HG03175 (cell line): ENCODE measurements at regions not wholly inside any gene's neighbourhood (a gene's known extent, or its start where the extent isn't known, plus 50 kb on each side); places are given as distances from the start of the nearest gene placed in this dataset.

Experiments used
- ATAC-seq: cut with Tn5 transposase; IDR thresholded peaks from one replicate; pipeline ENCODE4 v1.9.1; 2021; ENCODE audit warnings: mild to moderate bottlenecking, moderate library complexity; ENCODE audit not compliant: unreplicated experiment

DNA sequence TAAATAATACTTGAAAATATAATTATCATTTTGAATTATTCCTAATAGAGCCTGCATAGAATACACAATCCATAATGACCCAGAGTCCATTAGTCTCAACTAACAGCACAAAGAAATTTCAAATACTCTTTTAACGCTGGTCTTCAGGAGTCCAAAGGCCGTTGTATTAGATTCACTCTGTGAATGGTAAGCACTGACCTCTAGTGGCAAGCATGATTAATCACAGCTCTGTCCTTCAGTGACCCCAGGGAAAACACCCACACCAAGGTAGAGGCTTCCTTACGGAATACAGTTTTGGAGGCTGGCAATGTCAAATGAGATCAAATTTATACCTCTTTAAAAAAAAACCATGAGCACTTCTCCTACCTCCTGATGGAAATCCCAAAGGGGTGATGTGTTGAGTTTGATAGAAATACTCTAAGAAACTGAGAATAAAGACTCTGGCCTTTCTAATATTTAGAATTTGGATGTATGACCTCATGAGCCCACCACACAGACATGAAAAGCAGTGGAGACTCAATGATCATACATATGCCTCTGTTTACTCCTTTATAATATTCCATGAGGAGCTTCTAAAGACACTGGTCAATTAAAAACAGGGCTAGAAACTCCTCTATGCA is 147.2 kb upstream of the DKK2 start:
- ATAC-seq: peak; percentile 98

DNA sequence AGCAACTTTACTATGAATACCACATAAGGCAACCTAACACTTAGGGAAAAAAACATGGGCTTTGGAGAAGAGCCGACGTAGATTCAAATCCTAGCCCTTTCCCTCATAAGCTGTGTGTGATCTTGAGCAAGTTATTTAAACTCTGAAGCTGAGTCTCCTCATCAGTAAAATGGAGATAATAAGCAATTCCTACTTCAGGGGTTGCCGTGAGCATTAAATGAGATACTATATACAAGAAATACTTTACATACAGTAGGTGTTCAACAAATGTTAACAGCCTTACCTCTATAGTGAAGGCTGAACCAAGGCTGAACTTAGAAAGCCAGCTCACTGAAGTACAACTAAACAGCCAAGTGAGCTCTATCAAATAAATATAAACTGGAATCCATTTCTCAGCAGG is 146.2 kb upstream of the DKK2 start:
- ATAC-seq: no peak

DNA sequence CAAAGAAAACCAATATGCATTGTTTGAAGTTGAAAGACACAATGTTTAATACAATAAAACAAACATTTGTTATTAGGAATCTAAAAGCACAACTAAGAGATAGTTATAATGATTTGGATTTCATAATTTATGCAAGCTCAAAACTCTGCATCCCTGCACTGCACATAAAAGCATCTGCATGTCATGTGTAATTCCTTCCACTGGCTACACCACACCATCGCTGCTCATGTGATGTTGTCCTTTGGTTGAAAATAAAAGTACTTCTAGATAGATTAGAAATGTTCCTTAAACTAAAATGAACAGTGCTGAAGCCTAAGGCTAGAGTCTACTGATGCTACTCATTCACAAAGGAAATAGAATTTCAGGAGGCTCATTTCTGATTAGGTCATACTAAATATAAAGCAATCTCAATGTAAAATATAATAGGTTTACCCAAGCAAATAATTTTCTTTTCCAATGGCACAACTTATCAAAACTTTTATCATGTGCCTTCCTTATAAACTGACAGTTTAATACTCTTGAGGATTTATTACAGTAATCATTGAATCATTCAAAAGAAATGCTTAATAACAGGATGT is 130.8 kb upstream of the DKK2 start:
- ATAC-seq: no peak

DNA sequence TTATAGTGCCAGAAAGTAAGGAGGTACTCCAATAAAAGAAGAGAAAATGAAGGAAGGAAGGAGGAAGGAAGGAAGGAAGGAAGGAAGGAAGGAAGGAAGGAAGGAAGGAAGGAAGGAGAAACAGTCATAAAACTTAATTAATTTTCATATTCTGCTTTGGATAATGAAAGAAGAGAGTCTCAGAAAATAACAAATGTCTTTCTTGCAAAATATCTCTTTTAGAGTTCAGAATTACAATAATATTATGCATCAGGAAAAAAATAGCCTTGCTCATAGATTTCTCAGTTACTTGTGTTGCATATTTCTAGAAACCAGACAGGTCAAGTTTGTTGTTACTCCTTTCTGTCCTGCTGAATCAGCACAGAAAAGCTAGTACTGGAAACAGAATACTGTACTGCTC is 130.1 kb upstream of the DKK2 start:
- ATAC-seq: no peak

DNA sequence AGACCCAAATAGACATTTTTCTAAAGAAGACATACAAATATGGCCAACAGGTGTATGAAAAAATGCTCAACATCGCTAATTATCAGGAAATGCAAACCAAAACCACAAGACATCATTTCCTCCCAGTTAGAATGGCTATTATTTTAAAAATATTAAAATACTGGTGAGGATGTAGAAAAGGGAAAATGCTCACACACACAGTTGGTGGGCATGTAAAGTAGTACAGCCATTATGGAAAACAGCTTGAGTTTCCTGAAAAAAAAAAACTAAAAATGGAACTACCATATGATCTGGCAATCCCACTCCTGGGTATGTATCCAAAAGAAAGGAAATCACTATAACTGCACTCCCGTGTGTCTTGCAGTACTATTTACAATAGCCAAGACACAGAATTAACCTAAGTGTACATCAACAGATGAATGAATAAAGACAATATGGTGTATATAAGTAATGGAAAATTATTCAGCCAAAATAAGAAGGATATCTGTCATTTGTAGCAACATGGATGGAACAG is 128.9 kb upstream of the DKK2 start:
- ATAC-seq: no peak

DNA sequence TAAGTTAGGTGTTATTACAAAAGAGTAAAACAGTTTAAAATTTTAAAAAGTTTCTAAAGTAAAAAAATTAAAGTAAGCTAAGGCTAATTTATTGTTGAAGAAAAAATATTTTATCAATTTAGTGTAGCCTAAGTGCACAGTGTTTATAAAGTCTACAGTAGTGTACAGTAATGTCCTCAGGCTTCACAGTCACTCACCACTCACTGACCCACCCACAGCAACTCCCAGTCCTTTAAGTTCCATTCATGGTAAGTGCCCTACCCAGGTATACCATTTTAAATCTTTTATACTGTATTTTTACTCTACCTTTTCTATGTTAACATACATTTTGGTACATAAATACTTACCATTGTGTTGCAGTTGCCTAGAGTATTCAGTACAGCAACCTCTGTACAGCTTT is 120.3 kb upstream of the DKK2 start:
- no peak for ATAC-seq

DNA sequence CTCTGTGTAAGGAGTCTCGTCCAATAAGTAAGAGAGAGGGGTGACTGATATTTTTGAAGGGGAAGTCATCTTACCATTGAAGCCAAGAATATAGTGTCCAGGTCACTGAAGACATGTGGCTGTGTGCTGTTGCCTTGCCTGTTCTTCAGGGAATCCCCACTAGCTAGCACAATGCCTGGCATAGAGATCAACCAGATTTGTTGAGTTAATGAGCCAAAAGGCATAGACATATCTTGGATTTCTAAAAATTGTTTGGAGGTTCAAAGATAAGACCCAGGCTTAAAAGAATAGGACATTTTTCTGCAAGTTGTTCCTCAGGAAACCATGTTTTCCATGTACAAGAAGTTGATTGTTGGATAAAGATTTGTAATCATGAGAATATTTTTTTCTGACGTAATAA is 119.3 kb upstream of the DKK2 start:
- ATAC-seq: no peak

DNA sequence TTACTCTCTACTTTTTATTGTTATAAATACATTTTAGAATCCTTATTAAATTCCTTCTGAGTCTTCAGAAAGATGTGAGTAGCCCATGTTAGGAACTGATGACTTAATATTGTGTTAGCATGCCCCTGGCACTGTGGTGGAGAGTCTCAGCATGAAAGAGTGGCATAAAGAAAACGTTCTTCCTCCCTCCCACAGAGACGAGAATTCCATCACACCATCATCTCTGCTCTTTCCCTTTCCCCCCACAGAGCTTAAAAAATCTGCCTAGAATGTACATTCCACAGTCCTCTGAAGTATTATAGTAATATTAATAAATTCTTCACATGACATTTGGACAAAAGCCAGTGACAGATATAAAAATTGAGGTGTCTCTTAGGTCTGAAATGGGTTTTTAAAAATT is 117.8 kb upstream of the DKK2 start:
- no peak for ATAC-seq

DNA sequence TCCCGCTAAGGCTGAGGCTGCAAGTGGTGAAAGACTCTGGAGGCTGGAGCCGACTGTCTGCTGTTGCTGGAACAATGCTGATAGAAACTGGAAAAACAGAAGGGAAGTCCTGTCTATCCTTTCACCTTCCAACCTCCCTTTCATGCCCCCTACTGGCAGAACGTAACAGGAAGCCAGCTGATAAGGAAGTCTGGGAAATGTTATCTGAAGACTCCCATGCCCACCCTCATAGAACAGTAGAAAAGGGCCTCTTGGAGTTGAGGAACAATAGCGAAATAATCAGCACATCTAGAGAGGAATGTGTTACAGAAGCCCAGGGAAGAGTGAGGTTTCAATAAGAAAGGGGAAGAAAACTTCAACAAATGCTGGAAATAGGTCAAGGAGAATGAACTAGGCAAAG is 117.1 kb upstream of the DKK2 start:
- ATAC-seq: no peak

DNA sequence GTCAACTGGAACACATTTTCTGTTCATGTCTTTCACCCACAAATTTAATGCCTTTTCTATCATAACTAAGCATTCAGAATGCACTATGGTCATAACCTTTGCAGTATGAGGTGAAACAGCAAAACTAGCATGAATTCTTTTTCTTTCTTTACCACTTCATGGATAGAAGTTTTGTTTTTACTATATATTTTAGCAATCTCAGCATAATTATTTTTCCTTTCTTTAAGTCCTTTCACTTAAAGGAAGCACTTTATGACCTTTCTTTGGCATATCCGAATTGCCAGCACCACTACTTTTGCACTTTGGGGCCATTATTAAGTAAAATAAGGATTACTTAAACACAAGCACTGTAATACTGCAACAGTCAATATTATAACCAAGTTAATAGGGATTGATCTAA is 115.1 kb upstream of the DKK2 start:
- ATAC-seq: no peak

DNA sequence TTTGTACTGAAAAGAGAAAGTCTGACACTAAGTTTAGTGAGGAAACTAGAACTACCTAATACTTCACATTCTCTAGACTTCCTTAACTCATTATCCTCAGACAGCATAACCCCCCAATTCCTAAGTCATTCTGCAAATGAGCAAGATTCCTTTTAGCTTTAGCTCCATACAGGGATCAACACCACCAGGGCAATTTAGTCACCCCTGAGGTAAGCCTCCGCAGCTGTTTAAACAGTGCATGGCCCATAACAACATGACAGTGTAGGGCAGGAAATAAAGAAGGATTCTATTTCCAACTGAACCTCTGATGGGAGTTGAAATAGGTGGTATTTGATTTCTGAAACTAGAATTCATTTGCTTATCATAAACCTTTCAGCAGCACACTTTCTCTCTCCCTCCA is 112.8 kb upstream of the DKK2 start:
- ATAC-seq: no peak

DNA sequence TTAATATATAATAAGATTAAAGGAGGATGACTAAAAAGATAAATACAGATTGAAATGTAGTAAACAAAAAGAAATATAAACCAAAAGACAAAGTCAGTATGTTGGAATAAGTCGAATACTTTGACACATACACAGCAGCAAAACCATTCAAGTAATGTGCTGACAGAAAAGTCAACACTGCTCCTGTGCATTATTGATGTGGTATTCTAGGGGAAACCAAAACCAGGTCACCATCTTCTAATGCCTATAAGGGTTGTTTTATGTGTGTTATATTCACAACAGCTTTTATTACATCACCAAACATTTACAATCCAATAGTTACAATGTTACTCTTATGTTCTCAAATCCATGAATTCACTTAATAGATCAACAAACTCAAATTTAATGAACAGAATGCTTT is 111.8 kb upstream of the DKK2 start:
- ATAC-seq: no peak

DNA sequence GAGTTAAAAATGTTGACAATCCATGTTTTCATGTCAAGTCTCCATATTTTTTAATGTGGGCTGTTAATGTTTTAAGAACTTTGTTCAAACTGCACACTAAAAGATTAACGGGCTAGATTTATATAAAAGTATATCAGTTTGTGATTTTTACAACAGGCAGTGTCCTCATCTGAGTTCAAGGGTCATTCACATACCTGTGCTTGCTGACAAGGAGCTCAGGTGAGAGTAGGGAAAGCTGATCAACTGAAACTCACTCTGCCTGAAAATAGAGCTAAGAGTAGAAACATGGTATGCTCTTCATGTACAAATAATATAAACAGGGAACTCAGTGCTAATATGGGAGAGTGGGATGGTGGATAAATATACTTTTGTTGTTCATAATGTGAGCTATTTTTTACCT is 102.3 kb upstream of the DKK2 start:
- ATAC-seq: no peak

DNA sequence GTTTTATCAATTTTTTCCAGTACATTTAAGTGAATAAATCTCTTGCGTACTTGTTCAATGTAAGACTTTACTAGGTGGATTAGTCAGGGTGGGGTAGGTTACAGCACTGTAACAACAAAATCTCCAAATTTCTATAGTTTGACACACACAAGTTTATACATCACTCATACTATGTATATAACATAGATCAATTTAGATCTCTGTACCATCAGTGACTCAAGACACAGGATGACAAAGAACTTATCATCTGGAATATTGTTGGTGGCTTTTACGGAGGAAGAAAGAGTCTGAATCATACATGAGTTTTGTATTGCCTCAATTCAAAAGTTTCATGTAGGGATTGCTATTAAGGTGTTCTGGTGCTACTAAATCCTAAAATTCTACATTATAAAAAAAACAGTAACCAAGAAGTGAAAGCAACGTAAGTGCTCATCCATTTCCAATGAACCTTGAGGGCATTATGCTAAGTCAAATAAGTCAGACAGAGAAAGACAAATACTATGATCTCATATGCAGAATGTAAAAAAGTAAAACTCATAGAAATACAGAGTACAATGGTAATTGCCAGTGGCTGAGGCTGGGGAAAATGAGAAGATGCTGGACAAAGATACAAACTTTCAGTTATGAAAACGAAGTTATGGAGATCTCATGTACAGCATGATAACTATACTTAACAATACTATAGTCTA is 98.0 kb upstream of the DKK2 start:
- ATAC-seq: no peak

DNA sequence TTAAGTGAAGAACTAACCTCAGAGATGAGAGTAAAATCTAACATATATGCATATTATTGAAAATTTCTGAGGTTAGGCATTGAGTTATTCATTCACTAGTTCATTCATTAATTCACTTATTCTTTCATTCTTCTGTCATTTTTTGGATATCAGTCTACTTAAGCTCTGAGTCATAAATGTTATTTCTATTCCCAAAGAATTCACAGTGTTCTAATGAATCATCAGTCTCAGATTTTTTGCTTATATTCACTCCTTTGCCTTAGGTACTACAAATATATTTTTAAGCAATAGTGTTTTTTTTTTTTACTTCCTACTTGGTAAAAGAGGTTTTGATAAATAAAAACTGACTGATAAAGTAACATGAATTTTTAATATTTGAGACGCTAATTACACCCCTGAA is 95.2 kb upstream of the DKK2 start:
- no peak for ATAC-seq

DNA sequence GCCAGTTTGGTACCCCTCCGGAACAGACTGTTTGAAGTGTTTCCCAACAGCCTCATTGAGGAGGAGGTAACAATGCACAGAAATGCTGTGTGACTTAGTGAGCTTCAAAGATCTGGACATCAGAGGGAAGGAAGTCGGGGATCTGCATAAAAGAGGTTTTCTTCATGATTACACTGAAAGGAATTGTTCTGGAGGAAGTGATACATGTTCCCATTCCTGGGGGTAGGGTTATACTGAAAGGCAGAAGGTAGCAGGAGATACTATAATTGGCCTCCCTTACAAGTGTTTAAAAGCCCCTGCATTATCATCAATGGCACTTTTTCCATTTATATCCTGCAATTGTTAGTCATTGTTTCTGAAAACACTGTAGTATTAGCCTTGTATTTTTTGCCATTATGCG is 94.0 kb upstream of the DKK2 start:
- ATAC-seq: no peak

DNA sequence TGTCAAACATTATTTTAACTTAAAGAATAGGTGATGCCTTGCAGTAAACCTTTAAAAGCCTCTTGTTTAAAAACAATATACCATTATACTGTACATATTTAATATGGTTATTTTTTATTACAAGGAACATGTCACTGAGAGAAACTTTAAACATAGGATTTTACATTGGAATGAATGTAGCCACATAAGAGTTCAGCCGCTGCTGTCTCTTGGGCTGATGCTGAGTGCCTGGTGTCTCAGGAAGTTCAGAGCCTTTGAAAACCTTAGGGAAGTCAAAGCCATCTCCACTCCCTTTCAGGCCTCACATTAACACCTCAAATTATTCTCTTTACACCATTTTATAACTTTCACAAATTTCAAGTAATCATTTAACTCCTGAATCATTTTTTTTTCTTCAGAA is 93.5 kb upstream of the DKK2 start:
- no peak for ATAC-seq

DNA sequence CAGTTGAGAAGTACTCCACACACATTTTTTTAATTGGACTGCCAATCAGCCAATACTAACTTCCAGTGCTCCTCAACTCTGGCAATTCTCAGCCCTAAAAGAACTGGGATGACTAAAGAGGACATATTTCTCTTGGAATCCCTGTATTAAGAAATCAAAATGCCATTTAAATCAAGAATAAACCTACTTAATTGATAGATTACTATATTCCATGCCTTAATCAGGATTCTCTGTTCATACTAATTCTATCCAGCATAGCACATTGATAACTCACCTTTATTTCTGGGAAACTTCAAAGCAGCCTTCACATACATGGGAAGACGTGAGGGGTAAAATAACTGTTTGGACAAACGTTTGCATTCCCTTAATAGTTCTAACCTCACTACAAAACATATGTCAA is 93.0 kb upstream of the DKK2 start:
- ATAC-seq: no peak

DNA sequence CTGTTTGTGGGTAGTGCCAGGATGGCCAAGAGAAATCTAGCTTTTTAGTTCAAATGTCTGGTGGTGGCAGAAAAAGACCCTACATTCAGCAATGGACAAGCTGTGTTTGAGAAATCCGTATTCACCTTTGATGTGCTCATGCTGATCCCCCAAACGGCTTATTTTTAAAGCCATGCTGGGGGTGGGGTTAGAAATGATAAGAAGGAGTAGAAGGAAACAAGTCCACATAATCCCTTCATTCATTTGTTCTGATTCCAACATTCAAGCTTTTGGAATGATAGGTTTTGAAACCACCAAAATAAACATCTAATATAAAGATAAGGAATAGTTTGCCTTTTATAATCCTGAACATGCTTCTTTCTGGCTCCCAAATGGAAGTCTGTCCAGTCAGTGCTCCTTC is 92.0 kb upstream of the DKK2 start:
- ATAC-seq: no peak

DNA sequence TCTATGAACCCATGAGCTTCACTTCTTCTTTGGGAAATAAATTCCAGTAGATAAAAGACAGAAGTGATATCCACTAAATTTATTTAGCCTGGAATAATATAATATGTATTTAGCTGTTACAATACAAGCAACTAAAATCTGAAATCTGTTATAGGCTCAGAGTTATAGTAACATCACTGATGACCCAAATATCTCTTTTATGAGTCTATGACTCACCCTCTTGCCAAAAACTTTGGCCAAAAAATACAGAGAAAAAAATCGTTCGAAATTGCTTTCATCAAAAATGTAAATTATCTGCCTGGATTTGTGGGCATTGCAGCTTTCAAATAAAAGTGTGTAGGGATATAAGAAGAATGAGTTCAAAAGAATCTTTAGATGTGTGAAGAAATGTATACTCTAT is 89.4 kb upstream of the DKK2 start:
- no peak for ATAC-seq

DNA sequence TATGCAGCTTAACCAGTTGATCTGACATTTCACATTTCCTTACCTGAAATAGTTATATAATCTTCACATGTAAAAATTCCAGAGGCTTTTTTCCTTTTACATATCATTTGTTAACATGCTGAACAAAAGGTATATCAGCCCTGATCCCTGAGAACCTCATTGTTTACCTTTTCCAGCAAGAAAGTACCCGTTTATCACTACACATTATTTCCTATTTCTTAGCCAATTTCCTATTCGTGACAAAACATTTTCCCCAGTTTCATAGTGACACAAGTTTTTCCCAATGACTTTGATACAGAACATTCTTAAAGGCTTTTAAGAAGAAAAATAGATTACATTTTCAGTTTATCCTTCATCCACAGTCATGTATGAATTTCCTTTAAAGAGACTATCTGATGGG is 86.6 kb upstream of the DKK2 start:
- no peak for ATAC-seq

DNA sequence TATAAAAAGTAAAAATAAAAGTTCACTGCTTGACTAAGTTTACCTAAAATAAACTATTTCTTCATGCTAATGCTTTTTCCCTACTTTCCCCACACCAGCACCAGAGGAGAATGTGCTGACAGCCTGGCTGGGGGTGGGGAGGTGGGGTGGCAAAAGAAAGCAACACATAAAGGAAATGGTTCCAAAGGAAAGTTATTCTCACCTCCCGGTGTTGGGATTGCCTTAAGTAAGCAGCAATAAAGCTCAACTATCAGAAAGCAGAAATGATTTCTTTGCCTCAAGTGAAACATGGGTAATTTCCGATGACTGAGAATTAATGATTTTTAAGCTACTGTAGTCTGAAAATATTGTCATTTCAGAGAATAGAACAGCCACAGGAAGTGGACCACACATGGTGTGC is 84.5 kb upstream of the DKK2 start:
- no peak for ATAC-seq

DNA sequence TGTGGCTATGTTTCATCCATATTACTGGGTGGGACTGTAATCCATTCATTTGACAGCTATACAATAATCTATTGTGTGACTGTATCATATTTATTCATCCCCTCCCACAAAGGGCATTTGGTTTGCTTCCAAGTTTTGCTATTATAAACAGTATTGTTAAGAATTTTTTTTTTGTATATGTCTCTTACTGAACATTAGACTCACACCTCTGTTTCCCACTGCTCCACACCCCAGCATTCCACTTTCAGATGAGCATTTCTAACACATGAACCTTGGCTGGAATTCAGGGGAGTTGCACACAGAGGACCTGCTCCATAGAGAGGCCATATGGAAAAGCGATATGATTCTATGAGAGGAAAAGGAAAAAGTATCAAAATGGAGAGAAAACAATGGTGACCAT is 81.6 kb upstream of the DKK2 start:
- no peak for ATAC-seq
